Ovary (tissue), 7 donors: ENCODE measurements at regions not wholly inside any gene's neighbourhood (a gene's known extent, or its start where the extent isn't known, plus 50 kb on each side); places are given as distances from the start of the nearest gene placed in this dataset.

Source experiments
- DNase-seq, 5 donors: peaks; one replicate each; pipeline ENCODE4 v3.0.0-alpha.2; 2019 to 2020
- H3K27ac ChIP-seq, 2 donors: fragments of 200-600 bp; one replicate each; pipeline versions ENCODE4 v1.5.1 to v1.8.0; 2019 to 2022
- H3K27me3 ChIP-seq: fragments of 200-600 bp; one replicate; pipeline ENCODE4 v1.8.0; 2022
- H3K36me3 ChIP-seq: fragments of 200-600 bp; sonication (generic); one replicate; pipeline ENCODE4 v1.5.1; 2019
- H3K4me1 ChIP-seq: one replicate; pipeline ENCODE4 v1.8.1; 2013; ENCODE audit warnings: mild to moderate bottlenecking, moderate library complexity; ENCODE audit not compliant: insufficient read depth
- H3K4me3 ChIP-seq: fragments of 200-600 bp; sonication (generic); one replicate; pipeline ENCODE4 v1.5.1; 2017
- H3K9me3 ChIP-seq, 2 donors: fragments of 200-600 bp in 1 of 2; sonication (generic) in 1 of 2; one replicate each; pipeline versions ENCODE4 v1.5.1 to v1.8.1; 2013 to 2019; ENCODE audit warnings: mild to moderate bottlenecking in 1 of 2, moderate library complexity in 1 of 2
- EP300 ChIP-seq: sonication (generic); formaldehyde crosslinking; IDR thresholded peaks from one replicate; pipeline ENCODE4 v1.6.1; 2017; ENCODE audit warnings: antibody characterized with exemption
- POLR2A ChIP-seq: fragments of 450-650 bp; IDR thresholded peaks from one replicate; pipeline ENCODE4 v1.6.1; 2017; ENCODE audit warnings: antibody characterized with exemption, mild to moderate bottlenecking, moderate library complexity
- WGBS, 3 donors: extraction: QIAGEN DNeasy Blood & Tissue Kit in 1 of 3; methylation state at CpG; one replicate each; pipeline versions ENCODE4 v1.1.5 to v1.1.7; 2013 to 2017; 5-methylcytosine and 5-hydroxymethylcytosine counted together
- intact Hi-C, 4 donors: fragments of 100-400 bp; cut with DNase I; formaldehyde crosslinking; loops; one replicate each; pipeline versions ENCODE4 v1.11.0 to v1.15.1; 2022 to 2023
- TF ChIP-seq, protein P1 (sequence below), 3 donors: fragments of 450-650 bp in 2 of 3; fragments of 200-600 bp in 1 of 3; IDR thresholded peaks; one replicate each; pipeline versions ENCODE4 v1.5.1 to v1.8.0; 2016 to 2022; ENCODE audit warnings: antibody characterized with exemption in 3 of 3, mild to moderate bottlenecking in 1 of 3
- donor health status: DM: no; HTN: no; CAD: no; lungs with moderate emphysema.
- donor health status: DM: no; HTN: no; CAD: no.
- donor health status: Bipolar disorder and iron deficiency.
- donor health status: DM: no; HTN: no; CAD: no.
- donor health status: DM: yes; HTN: yes; CAD: no.

DNA sequence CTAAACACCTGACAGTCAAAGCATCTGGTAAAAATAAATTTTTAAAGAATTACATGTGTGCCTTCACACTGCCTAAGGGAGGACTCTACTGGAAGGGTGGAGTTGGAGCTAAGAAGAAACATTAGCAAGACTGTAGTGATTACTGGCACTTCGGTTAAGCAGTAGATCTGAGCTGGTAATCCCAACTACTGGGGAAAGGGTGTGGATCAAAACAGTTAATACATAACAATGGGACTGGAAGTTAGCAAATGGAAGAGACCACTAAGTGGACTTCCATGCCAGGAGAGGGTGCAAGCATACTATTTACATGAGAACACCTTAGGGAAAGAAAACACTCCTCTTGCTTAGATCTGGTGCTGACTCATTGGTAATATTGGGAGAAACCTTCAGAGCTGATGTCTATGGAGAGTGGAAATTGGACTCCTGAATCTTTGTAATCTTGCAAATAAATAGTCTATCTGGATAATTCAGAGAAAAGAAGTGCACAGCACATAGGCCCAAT, 519.6 kb upstream of the LINC00305 start:
- H3K36me3 ChIP-seq = no peaks in the 10 kb centered on the region
- intact Hi-C loops = no loop called here

DNA sequence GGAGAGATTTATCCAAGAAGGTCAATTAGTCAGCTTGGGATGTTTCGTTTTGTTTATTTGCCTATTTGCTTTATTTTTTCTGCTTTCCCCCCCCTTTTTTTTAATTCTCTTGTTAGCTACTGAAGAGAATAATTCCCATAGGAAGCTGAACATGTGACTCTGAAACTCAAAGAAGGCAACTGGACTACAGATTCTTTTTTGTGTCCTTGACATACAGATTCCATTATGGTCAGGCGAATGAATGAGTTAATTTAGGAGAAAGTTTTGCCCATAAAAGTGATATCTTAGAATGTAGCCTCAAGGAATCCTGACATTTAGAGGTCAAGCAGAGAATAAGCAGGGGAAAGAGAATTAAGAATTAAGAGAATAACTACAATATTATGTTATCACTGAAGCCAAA, 514.2 kb upstream of the LINC00305 start:
- DNase-seq = no peak
- Histone ChIP-seq H3K4me1 (no peaks in the 10 kb centered on the region), H3K27ac (no peak overlapping the region), H3K4me3 (no peak overlapping the region), H3K27me3 (no peaks in the 10 kb centered on the region), H3K36me3 (no peaks in the 10 kb centered on the region), H3K9me3 (no peaks in the 10 kb centered on the region)
- intact Hi-C loops = no loop called here
- TF ChIP-seq, protein P1, sequence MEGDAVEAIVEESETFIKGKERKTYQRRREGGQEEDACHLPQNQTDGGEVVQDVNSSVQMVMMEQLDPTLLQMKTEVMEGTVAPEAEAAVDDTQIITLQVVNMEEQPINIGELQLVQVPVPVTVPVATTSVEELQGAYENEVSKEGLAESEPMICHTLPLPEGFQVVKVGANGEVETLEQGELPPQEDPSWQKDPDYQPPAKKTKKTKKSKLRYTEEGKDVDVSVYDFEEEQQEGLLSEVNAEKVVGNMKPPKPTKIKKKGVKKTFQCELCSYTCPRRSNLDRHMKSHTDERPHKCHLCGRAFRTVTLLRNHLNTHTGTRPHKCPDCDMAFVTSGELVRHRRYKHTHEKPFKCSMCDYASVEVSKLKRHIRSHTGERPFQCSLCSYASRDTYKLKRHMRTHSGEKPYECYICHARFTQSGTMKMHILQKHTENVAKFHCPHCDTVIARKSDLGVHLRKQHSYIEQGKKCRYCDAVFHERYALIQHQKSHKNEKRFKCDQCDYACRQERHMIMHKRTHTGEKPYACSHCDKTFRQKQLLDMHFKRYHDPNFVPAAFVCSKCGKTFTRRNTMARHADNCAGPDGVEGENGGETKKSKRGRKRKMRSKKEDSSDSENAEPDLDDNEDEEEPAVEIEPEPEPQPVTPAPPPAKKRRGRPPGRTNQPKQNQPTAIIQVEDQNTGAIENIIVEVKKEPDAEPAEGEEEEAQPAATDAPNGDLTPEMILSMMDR (IDR thresholded peaks at IDR 0.05) = no peak
- TF ChIP-seq POLR2A (no peak), EP300 (no peak)
- 84 to 86% (median 86%) methylated on average over 2 of the region's 2 CpGs for WGBS, 3 donors

More for the DNA sequence above, 519.6 kb upstream of the LINC00305 start:
- 87 to 93% (median 89%) methylated on average over 1 of the region's 1 CpG for WGBS, 3 donors
- TF ChIP-seq POLR2A (no peak), EP300 (no peak)
- TF ChIP-seq, protein P1 (IDR thresholded peaks at IDR 0.05) = no peak
- Histone ChIP-seq H3K4me3 (no peak overlapping the region), H3K4me1 (no peaks in the 10 kb centered on the region), H3K27ac (no peak overlapping the region), H3K27me3 (no peaks in the 10 kb centered on the region), H3K9me3 (no peaks in the 10 kb centered on the region)
- DNase-seq = no peak

DNA sequence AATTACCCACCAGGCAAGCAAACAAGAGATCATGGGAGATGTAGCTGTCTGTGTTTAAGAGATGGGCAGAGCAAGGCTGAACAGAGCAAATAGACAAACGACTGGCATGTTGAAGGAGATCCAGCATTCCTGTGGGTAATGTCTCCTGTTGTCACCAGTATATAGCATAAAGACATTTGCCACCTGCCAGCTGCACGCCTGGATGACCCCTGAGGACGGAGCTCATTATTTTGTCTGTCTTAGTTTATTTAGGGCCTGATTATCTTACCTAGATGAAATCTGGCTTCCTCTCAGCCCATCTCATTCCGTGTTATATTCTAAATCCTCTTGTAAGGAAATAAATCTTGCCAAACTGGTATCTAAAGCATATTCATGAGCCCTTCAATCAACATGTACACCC, 510.3 kb upstream of the LINC00305 start:
- Histone ChIP-seq H3K27me3 (no peaks in the 10 kb centered on the region), H3K27ac (no peak overlapping the region), H3K4me1 (no peaks in the 10 kb centered on the region), H3K9me3 (no peaks in the 10 kb centered on the region), H3K36me3 (no peaks in the 10 kb centered on the region), H3K4me3 (no peak overlapping the region)
- WGBS, 3 donors = 54 to 64% (median 58%) methylated on average over 4 of the region's 4 CpGs
- intact Hi-C loops = no loop called here
- TF ChIP-seq, protein P1 (IDR thresholded peaks at IDR 0.05) = no peak
- no peak for TF ChIP-seq EP300
- TF ChIP-seq POLR2A = no peak
- DNase-seq = no peak

DNA sequence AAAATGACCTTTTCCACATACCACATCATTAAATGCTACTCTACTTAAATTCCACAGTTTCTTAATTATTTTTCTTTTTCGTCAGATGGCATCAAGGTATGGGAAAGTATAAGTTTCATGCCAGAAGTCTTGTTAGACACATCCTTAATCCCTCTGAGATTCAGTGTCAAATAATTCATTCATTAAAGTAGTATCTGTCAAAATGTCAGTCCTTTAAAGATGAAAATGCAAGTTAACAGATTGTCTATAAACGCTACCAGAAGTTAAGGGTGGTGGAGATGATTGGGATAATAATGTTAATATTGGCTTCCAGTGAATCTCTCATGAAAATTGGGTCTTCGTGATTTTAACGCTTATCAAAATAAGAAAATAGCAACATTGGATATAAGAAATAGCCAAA, 504.2 kb upstream of the LINC00305 start:
- Histone ChIP-seq H3K27me3 (no peaks in the 10 kb centered on the region), H3K4me3 (no peak overlapping the region), H3K9me3 (no peaks in the 10 kb centered on the region), H3K27ac (no peak overlapping the region), H3K36me3 (no peaks in the 10 kb centered on the region), H3K4me1 (no peaks in the 10 kb centered on the region)
- DNase-seq = no peak
- intact Hi-C loops = no loop called here
- 65 to 91% (median 69%) methylated on average over 4 of the region's 4 CpGs for WGBS, 3 donors
- TF ChIP-seq, protein P1 (IDR thresholded peaks at IDR 0.05) = no peak
- TF ChIP-seq POLR2A = no peak
- no peak for TF ChIP-seq EP300

DNA sequence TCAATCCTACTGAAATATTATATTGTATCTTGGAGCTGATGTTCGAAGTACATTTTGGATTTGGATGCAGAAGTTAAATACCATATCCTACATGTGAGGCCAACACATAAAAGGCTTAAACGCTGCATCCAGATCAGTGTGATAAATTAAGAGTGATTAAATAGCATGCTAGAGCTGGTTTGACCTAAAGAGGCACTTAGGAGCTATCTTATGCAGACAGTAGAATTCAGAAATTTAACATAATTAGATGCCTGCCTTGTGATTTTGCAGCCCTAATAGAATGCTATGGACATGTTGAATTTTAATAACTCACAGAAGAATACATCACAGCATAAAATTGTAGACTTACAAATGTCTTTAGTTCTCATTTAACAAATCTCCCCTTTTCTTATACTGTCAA, 501.2 kb upstream of the LINC00305 start:
- H3K4me3 ChIP-seq = no peak overlapping the region
- no peak for TF ChIP-seq POLR2A
- no peak for TF ChIP-seq EP300
- TF ChIP-seq, protein P1 (IDR thresholded peaks at IDR 0.05) = no peak
- WGBS, 3 donors = 34 to 45% (median 35%) methylated on average over 2 of the region's 2 CpGs
- H3K9me3 ChIP-seq = no peaks in the 10 kb centered on the region
- intact Hi-C loops = no loop called here
- no peaks in the 10 kb centered on the region for H3K4me1 ChIP-seq
- no peaks in the 10 kb centered on the region for H3K27me3 ChIP-seq
- no peaks in the 10 kb centered on the region for H3K36me3 ChIP-seq
- H3K27ac ChIP-seq = no peak overlapping the region
- no peak for DNase-seq
